ENCODE measurements at regions not wholly inside any gene's neighbourhood (a gene's known extent, or its start where the extent isn't known, plus 50 kb on each side); places are given as distances from the start of the nearest gene placed in this dataset.

- no peak overlapping the region for H3K23ac ChIP-seq (ENCODE audit: insufficient read length, low read depth, low read length)
- H3K23me2 ChIP-seq (ENCODE audit: insufficient read length, low read depth, low read length, poor library complexity, severe bottlenecking), result no peaks in the 10 kb centered on the region
- H2BK5ac ChIP-seq (ENCODE audit: insufficient read length, low read length), result no peak overlapping the region
- no peak overlapping the region for H4K5ac ChIP-seq (ENCODE audit: insufficient read length, low read depth, low read length)
- no peaks in the 10 kb centered on the region for H3K79me2 ChIP-seq (ENCODE audit: insufficient read depth, low read length)
- H4K91ac ChIP-seq (ENCODE audit: insufficient read length, low read depth, low read length), result no peak overlapping the region
- no peaks in the 10 kb centered on the region for H3K9me3 ChIP-seq (ENCODE audit: control insufficient read depth, low read depth, low read length)
- H2BK120ac ChIP-seq (ENCODE audit: low read depth, low read length, poor library complexity, severe bottlenecking), result no peak overlapping the region
- H2BK20ac ChIP-seq (ENCODE audit: low read depth, low read length, poor library complexity, severe bottlenecking), result no peak overlapping the region
- TF ChIP-seq CTCF (conservative IDR thresholded peaks at IDR 0.05), result no peak
- no peaks in the 10 kb centered on the region for H4K20me1 ChIP-seq (ENCODE audit: control insufficient read depth, insufficient read depth, insufficient read length)
- DNase-seq, result no peak
- no peaks in the 10 kb centered on the region for H3K4me1 ChIP-seq (ENCODE audit: insufficient read depth, low read length)
- peaks cover 1% of the 10 kb centered on the region for H3K27me3 Mint-ChIP-seq (ENCODE audit: low read depth)
- no peak overlapping the region for H3T11ph ChIP-seq (ENCODE audit: low read length)
- no peaks in the 10 kb centered on the region for H3K79me1 ChIP-seq (ENCODE audit: insufficient read depth, low read depth, low read length, poor library complexity, severe bottlenecking)
- H2BK12ac ChIP-seq (ENCODE audit: insufficient read length, low read depth, low read length), result no peak overlapping the region
- no peak overlapping the region for H3K27ac ChIP-seq (ENCODE audit: insufficient read length, low read depth, low read length)
- H3K27me3 ChIP-seq (ENCODE audit: insufficient read depth, low read length), result no peaks in the 10 kb centered on the region
- no peaks in the 10 kb centered on the region; a peak in 1 of 7 replicates for H3K36me3 Mint-ChIP-seq (ENCODE audit: insufficient read depth in 1 of 3, low read depth in 3 of 3)
- H3K27ac Mint-ChIP-seq, result no peak overlapping the region
- no peak overlapping the region for H2BK15ac ChIP-seq (ENCODE audit: low read depth, low read length)
- no peak overlapping the region for H2AK5ac ChIP-seq (ENCODE audit: insufficient read length, low read length)
- no peak overlapping the region for H3K4ac ChIP-seq (ENCODE audit: low read depth, low read length)
- no peaks in the 10 kb centered on the region for H3K9me3 Mint-ChIP-seq
- no peak overlapping the region for H2AFZ ChIP-seq (ENCODE audit: low read length)
- no peak overlapping the region for H3K56ac ChIP-seq (ENCODE audit: insufficient read length, low read depth, low read length)
- H3K4me1 Mint-ChIP-seq, result 0 out of 4 replicates have a peak, but pooled peaks cover 0 to 4% of the 10 kb centered on the region in 2 experiments
- no peak overlapping the region for H3K14ac ChIP-seq (ENCODE audit: insufficient read depth, low read length)
- H3K18ac ChIP-seq (ENCODE audit: insufficient read length, low read depth, low read length), result no peak overlapping the region
- H3K4me2 ChIP-seq (ENCODE audit: insufficient read depth, insufficient read length, low read length), result no peak overlapping the region
- H3K4me3 Mint-ChIP-seq, result no peak overlapping the region
- no peak overlapping the region for H3K9ac ChIP-seq (ENCODE audit: extremely low read depth, insufficient read length, low read length)
- no peak overlapping the region for H4K8ac ChIP-seq (replicated peaks; ENCODE audit: insufficient read length, low read depth, low read length)
These were observed 160.2 kb downstream of the C11orf91 start for GRCh38 chr11:33540427-33540826.
